SH-SY5Y (cell line): ENCODE measurements at regions not wholly inside any gene's neighbourhood (a gene's known extent, or its start where the extent isn't known, plus 50 kb on each side); places are given as distances from the start of the nearest gene placed in this dataset.

Experiments used
- GATA2 ChIP-seq: IDR thresholded peaks from 2 replicates; pipeline ENCODE4 v1.6.1; 2011; ENCODE audit warnings: mild to moderate bottlenecking, low read depth, low read length
- GATA3 ChIP-seq: IDR thresholded peaks from 2 replicates; pipeline ENCODE4 v1.6.1; 2011; ENCODE audit warnings: low read depth, mild to moderate bottlenecking, low read length, moderate library complexity

- TF ChIP-seq GATA2 (peak; percentile 32; the same call in 1 of the 2 replicates), GATA3 (peak; percentile 80)
These were observed 310.3 kb upstream of the SLIT2 start for GRCh38 chr4:19941434-19941833.

GRCh38 chr4:19940861-19941260 lies 310.8 kb upstream of the SLIT2 start:
- TF ChIP-seq GATA3 (no peak), GATA2 (no peak)

- no peak for TF ChIP-seq GATA2
- no peak for TF ChIP-seq GATA3
These were observed 315.2 kb upstream of the SLIT2 start for GRCh38 chr4:19936476-19936875.

- TF ChIP-seq GATA2 = no peak
- TF ChIP-seq GATA3 = no peak
These were observed 321.0 kb upstream of the SLIT2 start for GRCh38 chr4:19930742-19931141.

- no peak for TF ChIP-seq GATA3
- no peak for TF ChIP-seq GATA2
These were observed 324.3 kb upstream of the SLIT2 start for GRCh38 chr4:19927381-19927780.

- TF ChIP-seq GATA2 (peak; percentile 89; the same call in 1 of the 2 replicates), GATA3 (peak; percentile 100)
These were observed 326.2 kb upstream of the SLIT2 start for GRCh38 chr4:19925516-19925915.

- TF ChIP-seq GATA3 (no peak), GATA2 (no peak)
These were observed 326.9 kb upstream of the SLIT2 start for GRCh38 chr4:19924761-19925160.

- no peak for TF ChIP-seq GATA2
- TF ChIP-seq GATA3 = no peak
These were observed 336.4 kb upstream of the SLIT2 start for GRCh38 chr4:19915276-19915675.

GRCh38 chr4:19913650-19914049 lies 338.1 kb upstream of the SLIT2 start:
- TF ChIP-seq GATA3 = no peak
- TF ChIP-seq GATA2 = no peak

GRCh38 chr4:19910861-19911525 lies 340.7 kb upstream of the SLIT2 start:
- TF ChIP-seq GATA2 (no peak), GATA3 (no peak)

GRCh38 chr4:19905024-19905423 lies 346.7 kb upstream of the SLIT2 start:
- TF ChIP-seq GATA3 (no peak), GATA2 (no peak)

GRCh38 chr4:19888587-19888986 lies 363.1 kb upstream of the SLIT2 start:
- no peak for TF ChIP-seq GATA2
- TF ChIP-seq GATA3 = no peak

GRCh38 chr4:19883841-19884240 lies 367.9 kb upstream of the SLIT2 start:
- no peak for TF ChIP-seq GATA3
- TF ChIP-seq GATA2 = no peak

- TF ChIP-seq GATA2 (no peak), GATA3 (no peak)
These were observed 371.5 kb upstream of the SLIT2 start for GRCh38 chr4:19880206-19880605.

GRCh38 chr4:19879330-19879729 lies 372.4 kb upstream of the SLIT2 start:
- TF ChIP-seq GATA3 (no peak), GATA2 (no peak)

GRCh38 chr4:19857991-19858390 lies 393.7 kb upstream of the SLIT2 start:
- TF ChIP-seq GATA3 (no peak), GATA2 (no peak)
